ENCODE measurements at regions not wholly inside any gene's neighbourhood (a gene's known extent, or its start where the extent isn't known, plus 50 kb on each side); places are given as distances from the start of the nearest gene placed in this dataset.

- TF ChIP-seq CTCF (IDR thresholded peaks at IDR 0.05) (no peak), POLR2A (IDR thresholded peaks at IDR 0.05) (no peak)
- H3K36me3 ChIP-seq = no peaks in the 10 kb centered on the region
- peaks cover 0 to 14% (median 0%) of the 10 kb centered on the region in 12 donors for H3K9me3 ChIP-seq
- ATAC-seq (no peak), DNase-seq (no peak)
- WGBS, 4 donors = 0 to 3% (median 3%) methylated on average over 1 of the region's 1 CpG
- peaks cover 0 to 36% (median 22%) of the 10 kb centered on the region in 9 donors for H3K27me3 ChIP-seq
- no peak overlapping the region for H3K27ac ChIP-seq
- H3K4me3 ChIP-seq = no peak overlapping the region
- peaks cover 0 to 6% (median 0%) of the 10 kb centered on the region in 12 donors for H3K4me1 ChIP-seq
- intact Hi-C loops (cut with DNase I) = no loop called here
Observed at GRCh38 chrX:137432609-137433008, 133.3 kb upstream of the ZIC3 start.

GRCh38 chrX:137431693-137432488 lies 134.0 kb upstream of the ZIC3 start:
- intact Hi-C loops (cut with DNase I) = no loop called here
- ATAC-seq (no peak), DNase-seq (no peak)
- H3K9me3 ChIP-seq = peaks cover 0 to 11% (median 0%) of the 10 kb centered on the region in 12 donors
- H3K27me3 ChIP-seq = peaks cover 4 to 43% (median 29%) of the 10 kb centered on the region in 9 donors
- TF ChIP-seq CTCF (IDR thresholded peaks at IDR 0.05) (no peak), POLR2A (IDR thresholded peaks at IDR 0.05) (no peak)
- peaks cover 0 to 14% (median 2%) of the 10 kb centered on the region in 12 donors for H3K4me1 ChIP-seq
- no peaks in the 10 kb centered on the region for H3K36me3 ChIP-seq
- no peak overlapping the region for H3K27ac ChIP-seq
- no peak overlapping the region for H3K4me3 ChIP-seq
- WGBS, 4 donors = 18 to 43% (median 37%) methylated on average over 2 of the region's 2 CpGs

GRCh38 chrX:137430984-137431475 lies 134.9 kb upstream of the ZIC3 start:
- DNase-seq = no peak
- H3K9me3 ChIP-seq = peaks cover 0 to 11% (median 0%) of the 10 kb centered on the region in 12 donors
- H3K27ac ChIP-seq = no peak overlapping the region
- no peak overlapping the region for H3K4me3 ChIP-seq
- no peaks in the 10 kb centered on the region for H3K36me3 ChIP-seq
- intact Hi-C loops (cut with DNase I) = no loop called here
- ATAC-seq = no peak
- peaks cover 0 to 15% (median 2%) of the 10 kb centered on the region in 12 donors for H3K4me1 ChIP-seq
- H3K27me3 ChIP-seq = peaks cover 7 to 52% (median 38%) of the 10 kb centered on the region in 9 donors
- TF ChIP-seq POLR2A (IDR thresholded peaks at IDR 0.05) = no peak
- no peak for TF ChIP-seq CTCF (IDR thresholded peaks at IDR 0.05)

- intact Hi-C loops (cut with DNase I) = no loop called here
- Histone ChIP-seq H3K4me1 (peaks cover 0 to 15% (median 2%) of the 10 kb centered on the region in 12 donors), H3K4me3 (no peak overlapping the region), H3K36me3 (no peaks in the 10 kb centered on the region), H3K27ac (no peak overlapping the region), H3K9me3 (peaks cover 0 to 6% (median 0%) of the 10 kb centered on the region in 12 donors), H3K27me3 (peaks cover 7 to 58% (median 45%) of the 10 kb centered on the region in 9 donors)
- WGBS, 4 donors = 2 to 34% (median 17%) methylated on average over 7 to 15 of the region's 17 CpGs
- DNase-seq (no peak), ATAC-seq (no peak)
- no peak for TF ChIP-seq POLR2A (IDR thresholded peaks at IDR 0.05)
- TF ChIP-seq CTCF (IDR thresholded peaks at IDR 0.05) = no peak
Observed at GRCh38 chrX:137430301-137430700, 135.6 kb upstream of the ZIC3 start.

Measured in heart left ventricle (tissue), 16 donors.